ENCODE measurements at regions not wholly inside any gene's neighbourhood (a gene's known extent, or its start where the extent isn't known, plus 50 kb on each side); places are given as distances from the start of the nearest gene placed in this dataset.

DNA sequence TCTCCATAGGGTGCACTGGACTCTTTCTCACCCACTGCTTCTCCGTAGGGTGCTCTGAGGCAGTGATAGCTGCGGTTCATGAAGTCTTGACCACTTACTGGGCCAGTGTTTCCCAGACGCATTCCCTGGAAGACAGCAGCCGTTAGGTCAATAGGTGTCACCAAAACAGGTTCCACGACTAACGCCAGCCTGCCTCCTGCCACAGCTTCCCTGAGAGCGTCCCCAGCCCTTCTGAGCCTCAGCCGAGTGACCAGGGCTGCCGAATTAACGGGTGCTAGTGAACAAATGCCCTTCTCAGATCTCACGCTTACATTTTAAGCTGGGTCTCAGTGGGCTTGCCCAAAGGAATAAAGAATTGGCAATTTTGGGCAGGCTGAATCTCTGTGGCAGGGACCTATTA lies 188.7 kb upstream of the TNRC6C start:
- ChIA-PET CTCF (no interaction called here), POLR2A (ENCODE audit: unreplicated experiment) (no interaction called here)
- no peaks in the 10 kb centered on the region for H3K9me2 ChIP-seq (ENCODE audit: insufficient read depth)
- H3K79me2 ChIP-seq (ENCODE audit: low read depth): no peaks in the 10 kb centered on the region
- no peaks in the 10 kb centered on the region for H3F3A ChIP-seq (ENCODE audit: insufficient read depth, low read depth)
- no peaks in the 10 kb centered on the region for H3K36me3 ChIP-seq (ENCODE audit: low read depth)
- no peaks in the 10 kb centered on the region for H4K20me1 ChIP-seq (ENCODE audit: insufficient read depth)
- H3K4me1 ChIP-seq (replicated peaks; ENCODE audit: insufficient read depth): no peaks in the 10 kb centered on the region
- H3K27me3 ChIP-seq (ENCODE audit: insufficient read depth, low read depth): peaks cover 69% of the 10 kb centered on the region
- intact Hi-C loops (cut with micrococcal nuclease; ENCODE audit: unreplicated experiment): no loop called here
- no peaks in the 10 kb centered on the region for H3K9me3 ChIP-seq (ENCODE audit: insufficient read depth, low read depth)
- H3K4me2 ChIP-seq: no peak overlapping the region
- no peak overlapping the region for H3K27ac ChIP-seq
- no peak overlapping the region for H2AFZ ChIP-seq
- no peak for DNase-seq
- no TSS peak for BruUV-seq (replicated peaks)
- TF ChIP-seq, protein P1, sequence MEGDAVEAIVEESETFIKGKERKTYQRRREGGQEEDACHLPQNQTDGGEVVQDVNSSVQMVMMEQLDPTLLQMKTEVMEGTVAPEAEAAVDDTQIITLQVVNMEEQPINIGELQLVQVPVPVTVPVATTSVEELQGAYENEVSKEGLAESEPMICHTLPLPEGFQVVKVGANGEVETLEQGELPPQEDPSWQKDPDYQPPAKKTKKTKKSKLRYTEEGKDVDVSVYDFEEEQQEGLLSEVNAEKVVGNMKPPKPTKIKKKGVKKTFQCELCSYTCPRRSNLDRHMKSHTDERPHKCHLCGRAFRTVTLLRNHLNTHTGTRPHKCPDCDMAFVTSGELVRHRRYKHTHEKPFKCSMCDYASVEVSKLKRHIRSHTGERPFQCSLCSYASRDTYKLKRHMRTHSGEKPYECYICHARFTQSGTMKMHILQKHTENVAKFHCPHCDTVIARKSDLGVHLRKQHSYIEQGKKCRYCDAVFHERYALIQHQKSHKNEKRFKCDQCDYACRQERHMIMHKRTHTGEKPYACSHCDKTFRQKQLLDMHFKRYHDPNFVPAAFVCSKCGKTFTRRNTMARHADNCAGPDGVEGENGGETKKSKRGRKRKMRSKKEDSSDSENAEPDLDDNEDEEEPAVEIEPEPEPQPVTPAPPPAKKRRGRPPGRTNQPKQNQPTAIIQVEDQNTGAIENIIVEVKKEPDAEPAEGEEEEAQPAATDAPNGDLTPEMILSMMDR (conservative IDR thresholded peaks at IDR 0.05): no peak
- no peak for TF ChIP-seq EZH2 (IDR thresholded peaks at IDR 0.05; ENCODE audit: low read depth)
- no peak overlapping the region for H3K4me3 ChIP-seq

DNA sequence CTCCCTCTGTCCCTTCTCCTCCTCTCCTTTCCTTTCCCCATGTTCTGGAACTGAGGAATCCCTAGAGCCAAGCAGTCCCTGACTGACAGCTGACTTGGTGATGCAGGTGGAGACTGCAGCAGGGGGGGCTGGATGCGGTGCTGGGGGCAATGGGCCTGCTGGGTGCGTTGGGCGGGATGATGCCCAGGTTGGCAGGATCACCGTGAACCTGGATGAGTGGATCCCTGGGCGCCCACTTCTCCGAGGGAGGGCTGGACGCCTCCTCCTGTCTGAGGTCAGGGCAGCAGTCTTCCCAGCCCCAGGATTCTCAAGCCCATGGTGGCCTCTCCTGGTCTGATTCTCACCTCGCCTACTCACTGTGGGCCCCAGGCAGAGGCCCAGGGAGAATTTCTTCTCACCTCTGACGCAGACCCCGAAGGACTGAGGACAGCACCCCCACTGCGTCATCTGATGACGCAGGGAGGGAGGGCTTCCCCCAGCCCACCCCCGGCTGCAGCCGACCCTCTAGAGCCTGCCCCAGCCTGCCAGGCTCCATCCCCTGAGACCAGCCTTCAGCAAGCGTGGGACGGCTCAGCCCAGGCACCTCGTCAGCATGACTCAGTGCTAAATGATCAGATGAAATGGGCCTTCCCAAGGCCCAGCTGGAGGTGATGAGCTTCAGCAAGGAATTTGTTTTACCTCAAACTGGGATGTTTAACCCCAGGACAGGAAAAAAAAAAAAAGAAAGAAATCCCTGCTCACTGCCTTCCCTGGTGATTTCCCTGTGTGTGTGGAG lies 188.0 kb upstream of the TNRC6C start:
- Histone ChIP-seq H3K4me3 (no peak overlapping the region), H3K27ac (no peak overlapping the region), H4K20me1 (ENCODE audit: insufficient read depth) (no peaks in the 10 kb centered on the region), H2AFZ (no peak overlapping the region), H3F3A (ENCODE audit: insufficient read depth, low read depth) (no peaks in the 10 kb centered on the region), H3K36me3 (ENCODE audit: low read depth) (no peaks in the 10 kb centered on the region), H3K27me3 (ENCODE audit: insufficient read depth, low read depth) (peaks cover 69% of the 10 kb centered on the region), H3K4me1 (replicated peaks; ENCODE audit: insufficient read depth) (no peaks in the 10 kb centered on the region), H3K79me2 (ENCODE audit: low read depth) (no peaks in the 10 kb centered on the region), H3K4me2 (no peak overlapping the region), H3K9me2 (ENCODE audit: insufficient read depth) (no peaks in the 10 kb centered on the region), H3K9me3 (ENCODE audit: insufficient read depth, low read depth) (no peaks in the 10 kb centered on the region)
- ChIA-PET POLR2A (ENCODE audit: unreplicated experiment) (no interaction called here), CTCF (no interaction called here)
- BruUV-seq (replicated peaks): no TSS peak
- intact Hi-C loops (cut with micrococcal nuclease; ENCODE audit: unreplicated experiment): no loop called here
- DNase-seq: no peak
- TF ChIP-seq, protein P1 (conservative IDR thresholded peaks at IDR 0.05): no peak
- no peak for TF ChIP-seq EZH2 (IDR thresholded peaks at IDR 0.05; ENCODE audit: low read depth)

DNA sequence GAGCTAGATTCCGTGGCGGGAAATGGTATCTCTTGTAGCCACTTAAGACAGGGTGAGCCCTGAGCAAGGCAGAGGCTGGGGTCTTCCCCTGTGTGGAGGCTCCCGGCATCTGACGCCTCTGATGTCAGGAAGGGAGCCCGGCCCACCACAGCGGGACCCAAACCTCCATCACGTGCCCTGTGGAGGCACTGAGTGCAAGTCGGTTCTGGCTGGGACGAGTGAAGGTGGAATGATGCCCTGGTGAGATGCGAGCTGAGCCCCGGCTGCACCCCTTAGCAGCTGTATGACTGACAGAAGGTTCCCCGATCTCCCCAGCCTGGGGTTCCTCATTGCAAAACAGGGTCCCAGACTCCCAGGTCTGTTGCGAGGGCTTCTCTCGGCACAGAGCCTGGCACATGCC lies 187.4 kb upstream of the TNRC6C start:
- CTCF ChIA-PET: no interaction called here
- H3K9me3 ChIP-seq (ENCODE audit: insufficient read depth, low read depth): no peaks in the 10 kb centered on the region
- no peak for DNase-seq
- no peak for TF ChIP-seq EZH2 (IDR thresholded peaks at IDR 0.05; ENCODE audit: low read depth)
- TF ChIP-seq, protein P1 (conservative IDR thresholded peaks at IDR 0.05): no peak
- no peaks in the 10 kb centered on the region for H3K9me2 ChIP-seq (ENCODE audit: insufficient read depth)
- H4K20me1 ChIP-seq (ENCODE audit: insufficient read depth): no peaks in the 10 kb centered on the region
- H3K27ac ChIP-seq: no peak overlapping the region
- no peaks in the 10 kb centered on the region for H3F3A ChIP-seq (ENCODE audit: insufficient read depth, low read depth)
- intact Hi-C loops (cut with micrococcal nuclease; ENCODE audit: unreplicated experiment): no loop called here
- H2AFZ ChIP-seq: no peak overlapping the region
- no peaks in the 10 kb centered on the region for H3K79me2 ChIP-seq (ENCODE audit: low read depth)
- no peak overlapping the region for H3K4me2 ChIP-seq
- POLR2A ChIA-PET (ENCODE audit: unreplicated experiment): no interaction called here
- no peaks in the 10 kb centered on the region for H3K36me3 ChIP-seq (ENCODE audit: low read depth)
- no peaks in the 10 kb centered on the region for H3K4me1 ChIP-seq (replicated peaks; ENCODE audit: insufficient read depth)
- H3K4me3 ChIP-seq: no peak overlapping the region
- peaks cover 65% of the 10 kb centered on the region for H3K27me3 ChIP-seq (ENCODE audit: insufficient read depth, low read depth)
- BruUV-seq (replicated peaks): no TSS peak
